SJCRH30 (cell line): ENCODE measurements at regions not wholly inside any gene's neighbourhood (a gene's known extent, or its start where the extent isn't known, plus 50 kb on each side); places are given as distances from the start of the nearest gene placed in this dataset.
A peak's percentile ranks its signal among the peaks of the same experiment; 100 is the strongest.

Source experiments
- DNase-seq, 2 experiments: peaks; one replicate each; pipeline ENCODE4 v3.0.0-alpha.2; 2015 to 2020
- H3K27ac ChIP-seq: fragments of 250-450 bp; sonication (Bioruptor Pico); 2 replicates; pipeline ENCODE4 v1.5.1; 2020; ENCODE audit warnings: mild to moderate bottlenecking, moderate library complexity
- H3K27me3 ChIP-seq: fragments of 250-450 bp; sonication (Bioruptor Pico); 2 replicates; pipeline ENCODE4 v1.5.1; 2020; ENCODE audit warnings: mild to moderate bottlenecking, moderate library complexity
- H3K36me3 ChIP-seq: fragments of 250-450 bp; sonication (Bioruptor Pico); 2 replicates; pipeline ENCODE4 v1.5.1; 2020; ENCODE audit warnings: mild to moderate bottlenecking, moderate library complexity
- H3K4me1 ChIP-seq: fragments of 250-450 bp; sonication (Bioruptor Pico); 2 replicates; pipeline ENCODE4 v1.5.1; 2020; ENCODE audit warnings: mild to moderate bottlenecking, moderate library complexity
- H3K4me3 ChIP-seq: fragments of 250-450 bp; sonication (Bioruptor Pico); 2 replicates; pipeline ENCODE4 v1.5.1; 2020; ENCODE audit warnings: mild to moderate bottlenecking, moderate library complexity
- H3K9me3 ChIP-seq: fragments of 250-450 bp; sonication (Bioruptor Pico); replicated peaks from 2 replicates; pipeline ENCODE4 v1.5.1; 2020; ENCODE audit warnings: mild to moderate bottlenecking, moderate library complexity

DNA sequence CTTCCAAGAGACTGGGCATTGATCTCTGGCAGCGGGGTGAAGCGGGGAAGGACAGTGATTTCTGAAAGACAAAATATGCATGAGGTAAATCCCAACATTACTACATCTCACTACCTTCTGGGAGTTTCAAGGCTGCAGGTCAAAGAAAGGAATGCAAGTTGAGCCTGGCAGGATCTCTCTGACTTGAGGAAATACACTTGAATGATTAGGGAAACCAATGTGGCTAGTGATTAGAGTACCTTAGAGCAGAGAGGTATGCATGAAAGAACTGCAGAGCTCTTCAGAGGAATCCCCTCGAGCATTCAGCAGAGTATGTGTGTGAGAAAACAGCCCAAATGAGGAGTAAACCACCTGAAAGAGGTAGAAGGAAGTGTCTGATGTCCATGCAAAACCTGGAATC is 2874.1 kb upstream of the PCDH20 start:
- Histone ChIP-seq H3K27me3 (no peaks in the 10 kb centered on the region), H3K4me3 (no peak overlapping the region), H3K9me3 (no peaks in the 10 kb centered on the region), H3K4me1 (no peaks in the 10 kb centered on the region), H3K27ac (no peak overlapping the region), H3K36me3 (no peaks in the 10 kb centered on the region)
- DNase-seq: no peak

DNA sequence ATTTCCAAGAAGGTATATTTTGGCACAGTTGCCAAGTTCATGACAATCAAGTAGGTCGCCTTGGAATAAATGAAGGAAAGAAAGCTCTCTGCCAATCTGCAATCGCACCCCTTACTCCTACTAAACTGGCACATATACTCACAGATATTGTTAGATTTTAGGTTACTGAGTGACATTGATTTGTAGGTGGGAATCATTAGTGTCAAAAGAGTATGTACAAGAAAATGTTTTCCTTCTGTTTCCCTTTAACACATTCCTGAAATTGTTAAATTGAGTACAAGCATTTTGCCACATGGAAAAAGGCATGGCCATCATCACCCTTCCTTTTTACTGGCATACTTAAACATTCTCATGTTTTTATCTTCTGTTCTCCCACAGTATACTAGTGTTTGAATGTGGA is 2868.3 kb upstream of the PCDH20 start:
- no peaks in the 10 kb centered on the region for H3K27me3 ChIP-seq
- H3K4me1 ChIP-seq: no peaks in the 10 kb centered on the region
- no peaks in the 10 kb centered on the region for H3K36me3 ChIP-seq
- H3K9me3 ChIP-seq: no peaks in the 10 kb centered on the region
- no peak overlapping the region for H3K4me3 ChIP-seq
- DNase-seq: no peak
- H3K27ac ChIP-seq: no peak overlapping the region

DNA sequence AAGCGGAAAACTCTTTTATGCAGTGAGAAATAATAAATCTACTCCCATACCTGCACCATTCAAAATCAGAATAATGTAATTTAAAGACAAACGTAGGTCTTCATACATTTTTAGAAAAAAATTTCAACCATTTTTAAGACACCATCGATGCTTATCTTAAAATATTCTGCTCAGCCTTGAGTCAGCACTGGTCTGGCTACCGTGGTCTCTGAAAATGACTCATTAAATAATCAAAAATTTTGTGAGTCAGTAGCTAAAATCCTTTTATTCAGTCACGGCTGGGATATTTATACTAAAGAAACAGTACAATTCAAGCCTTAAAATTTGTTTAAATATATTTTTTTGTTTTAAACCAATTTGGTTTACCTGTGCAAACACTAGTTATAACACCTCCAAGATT is 2862.8 kb upstream of the PCDH20 start:
- Histone ChIP-seq H3K27ac (peak overlapping the region; percentile 6; the same call in 1 of the 2 replicates), H3K27me3 (no peaks in the 10 kb centered on the region), H3K4me3 (no peak overlapping the region), H3K4me1 (no peaks in the 10 kb centered on the region; the same call in 1 of the 2 replicates), H3K36me3 (no peaks in the 10 kb centered on the region), H3K9me3 (no peaks in the 10 kb centered on the region)
- no peak for DNase-seq

DNA sequence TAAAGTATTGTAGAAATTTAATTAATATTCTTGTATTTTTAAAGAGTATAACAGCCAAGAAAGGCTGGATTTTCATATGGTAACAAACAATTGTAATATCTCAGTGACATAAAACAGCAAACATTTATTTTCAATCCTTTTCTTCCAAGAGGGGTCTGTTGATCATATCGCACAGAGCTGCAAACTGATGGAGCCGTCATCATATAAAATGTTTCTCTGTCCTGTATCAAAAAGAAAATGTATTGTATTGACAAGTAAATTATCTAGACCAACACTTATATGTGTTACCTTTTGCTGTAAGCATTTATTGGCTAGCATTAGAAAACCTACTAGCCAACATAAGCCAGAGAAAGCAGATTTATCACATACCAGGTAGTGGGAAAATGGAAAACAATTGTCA is 2861.4 kb upstream of the PCDH20 start:
- no peaks in the 10 kb centered on the region; the same call in 1 of the 2 replicates for H3K4me1 ChIP-seq
- no peak overlapping the region for H3K27ac ChIP-seq
- no peak overlapping the region for H3K4me3 ChIP-seq
- DNase-seq: no peak
- H3K27me3 ChIP-seq: no peaks in the 10 kb centered on the region
- no peaks in the 10 kb centered on the region for H3K9me3 ChIP-seq
- no peaks in the 10 kb centered on the region for H3K36me3 ChIP-seq

DNA sequence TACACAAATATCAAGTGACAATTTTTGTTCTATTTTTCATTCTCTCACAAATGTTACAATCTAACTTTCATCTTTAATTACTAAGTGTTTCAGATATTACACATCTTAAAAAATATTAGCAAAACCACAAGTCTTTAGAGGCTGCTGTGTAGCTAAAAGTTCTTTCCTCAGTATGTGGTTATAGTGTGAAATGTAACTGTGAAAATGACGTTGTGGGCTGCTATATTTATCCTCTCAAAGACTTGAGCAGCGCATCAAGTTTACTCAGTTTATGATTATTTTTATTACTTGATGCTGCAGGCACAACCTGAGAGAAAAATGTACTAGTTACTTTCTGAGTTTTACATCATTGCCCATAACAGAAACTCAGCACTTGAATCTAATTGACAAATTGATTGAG is 2860.6 kb upstream of the PCDH20 start:
- Histone ChIP-seq H3K4me3 (no peak overlapping the region), H3K27ac (no peak overlapping the region), H3K4me1 (no peaks in the 10 kb centered on the region; the same call in 1 of the 2 replicates), H3K36me3 (no peaks in the 10 kb centered on the region), H3K9me3 (no peaks in the 10 kb centered on the region; the same call in 1 of the 2 replicates), H3K27me3 (no peaks in the 10 kb centered on the region)
- DNase-seq: no peak

DNA sequence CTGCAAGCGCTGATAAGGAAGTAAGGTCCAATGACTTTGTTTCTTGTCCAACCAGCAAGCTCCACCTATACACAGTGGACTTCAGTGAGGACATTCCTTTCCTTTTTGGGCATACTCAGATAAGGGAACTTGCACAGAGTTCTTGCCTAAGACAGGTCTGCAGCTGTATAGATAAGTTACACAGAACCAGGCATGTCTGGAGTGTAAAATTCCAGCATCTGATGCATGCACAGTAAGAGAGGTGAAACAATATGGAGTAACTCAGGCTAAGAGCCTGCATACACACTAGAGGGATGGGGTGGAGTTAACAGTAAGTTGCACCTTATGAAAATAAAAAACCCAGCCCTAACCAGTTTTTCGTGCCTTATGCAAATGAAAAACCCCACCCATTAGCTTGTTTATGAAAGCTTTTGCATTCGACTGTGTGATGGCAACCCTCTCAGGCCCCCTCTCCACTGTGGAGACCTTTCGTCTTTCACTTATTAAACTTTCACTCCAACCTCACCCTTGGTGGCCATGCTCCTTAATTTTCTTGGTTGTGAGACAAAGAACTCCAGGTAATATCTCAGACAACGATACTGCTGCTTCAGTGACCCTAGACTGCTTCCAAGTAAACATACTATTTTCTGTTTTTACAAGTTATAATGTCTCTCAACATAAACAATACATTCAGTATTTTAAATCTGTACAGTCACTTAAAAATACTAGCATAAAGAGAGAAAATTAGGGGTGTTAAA is 2859.0 kb upstream of the PCDH20 start:
- Histone ChIP-seq H3K36me3 (no peaks in the 10 kb centered on the region), H3K4me3 (no peak overlapping the region), H3K27ac (no peak overlapping the region), H3K9me3 (no peaks in the 10 kb centered on the region; the same call in 1 of the 2 replicates), H3K4me1 (no peaks in the 10 kb centered on the region; the same call in 1 of the 2 replicates), H3K27me3 (no peaks in the 10 kb centered on the region)
- DNase-seq: no peak

DNA sequence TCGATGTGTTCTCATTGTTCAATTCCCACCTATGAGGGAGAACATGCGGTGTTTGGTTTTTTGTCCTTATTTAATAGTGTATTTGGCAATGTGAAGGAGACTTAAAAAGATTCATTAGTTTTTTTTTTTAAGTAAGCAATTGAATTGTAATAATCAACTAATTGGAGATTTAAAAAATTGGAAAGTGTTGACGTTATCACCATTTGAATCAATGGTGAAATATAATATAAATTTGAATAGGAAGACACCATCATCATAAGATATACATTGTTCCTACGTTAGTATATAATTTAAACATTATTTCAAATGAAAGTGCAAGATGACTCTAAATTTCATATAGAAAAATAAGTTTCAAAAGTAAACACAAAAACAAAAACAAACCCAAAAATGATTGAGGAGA is 2858.1 kb upstream of the PCDH20 start:
- no peaks in the 10 kb centered on the region; the same call in 1 of the 2 replicates for H3K9me3 ChIP-seq
- H3K27ac ChIP-seq: no peak overlapping the region
- H3K4me3 ChIP-seq: no peak overlapping the region
- H3K4me1 ChIP-seq: no peaks in the 10 kb centered on the region; the same call in 1 of the 2 replicates
- DNase-seq: no peak
- H3K36me3 ChIP-seq: no peaks in the 10 kb centered on the region
- H3K27me3 ChIP-seq: no peaks in the 10 kb centered on the region

DNA sequence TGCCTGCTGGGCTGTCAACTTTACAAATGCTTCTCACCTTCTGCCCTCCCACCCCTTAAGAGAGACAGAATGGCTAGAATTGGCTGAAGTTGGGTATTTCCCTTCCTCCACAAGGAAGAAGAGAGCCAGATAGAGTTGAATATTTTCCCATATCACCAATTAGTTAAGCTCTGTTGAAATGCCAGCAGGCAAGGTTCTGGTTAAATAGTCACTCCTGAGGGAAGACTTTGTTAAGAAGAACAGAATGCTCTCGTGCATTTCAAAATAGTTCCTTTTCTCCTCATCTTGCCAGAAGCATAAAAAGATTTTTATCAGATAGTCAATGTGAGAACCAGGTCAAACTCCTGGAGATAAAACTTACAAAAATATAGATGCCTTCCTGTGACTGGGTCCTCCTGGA is 2857.0 kb upstream of the PCDH20 start:
- no peaks in the 10 kb centered on the region for H3K36me3 ChIP-seq
- no peaks in the 10 kb centered on the region; the same call in 1 of the 2 replicates for H3K9me3 ChIP-seq
- DNase-seq: no peak
- no peak overlapping the region for H3K27ac ChIP-seq
- H3K4me3 ChIP-seq: no peak overlapping the region
- no peaks in the 10 kb centered on the region for H3K4me1 ChIP-seq
- no peaks in the 10 kb centered on the region for H3K27me3 ChIP-seq

DNA sequence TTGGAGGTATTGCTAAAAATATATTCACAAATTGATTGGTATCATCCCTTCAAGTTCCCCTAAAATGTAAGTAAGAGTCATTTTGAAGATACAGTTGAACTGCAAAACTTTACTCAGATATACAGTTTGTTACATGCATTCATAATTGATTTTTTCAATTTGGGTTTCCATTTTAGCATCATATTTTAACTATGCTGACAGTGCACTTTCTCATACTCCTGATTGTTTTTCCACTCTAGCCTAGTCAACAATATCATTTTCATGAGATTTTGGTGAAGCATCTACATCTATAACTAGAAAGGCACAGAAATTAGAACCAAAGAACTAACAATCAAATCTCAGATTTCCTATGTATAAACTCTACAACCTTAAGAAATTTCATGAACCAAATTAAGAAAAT is 2850.4 kb upstream of the PCDH20 start:
- DNase-seq: no peak
- Histone ChIP-seq H3K4me3 (no peak overlapping the region), H3K4me1 (no peaks in the 10 kb centered on the region), H3K9me3 (no peaks in the 10 kb centered on the region), H3K27ac (no peak overlapping the region), H3K27me3 (no peaks in the 10 kb centered on the region), H3K36me3 (no peaks in the 10 kb centered on the region)

DNA sequence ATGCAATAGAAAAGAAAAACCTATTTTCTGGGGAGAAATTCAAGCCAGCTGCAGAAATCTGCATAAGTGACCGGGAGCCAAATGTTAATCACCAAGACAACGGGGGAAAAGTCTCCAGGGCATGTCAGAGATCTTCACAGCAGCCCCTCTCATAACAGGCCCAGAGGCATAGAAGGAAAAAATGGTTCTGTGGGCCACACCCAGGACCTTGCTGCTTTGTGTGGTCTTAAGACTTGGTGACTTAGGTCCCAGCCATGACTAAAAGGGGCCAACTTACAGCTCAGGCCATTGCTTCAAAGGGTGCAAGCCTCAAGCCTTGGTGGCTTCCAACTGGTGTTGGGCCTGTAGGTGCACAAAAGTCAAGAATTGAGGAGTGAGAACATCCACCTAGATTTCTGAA is 2847.6 kb upstream of the PCDH20 start:
- Histone ChIP-seq H3K36me3 (no peaks in the 10 kb centered on the region), H3K4me1 (no peaks in the 10 kb centered on the region), H3K27me3 (no peaks in the 10 kb centered on the region), H3K27ac (no peak overlapping the region), H3K9me3 (no peaks in the 10 kb centered on the region), H3K4me3 (no peak overlapping the region)
- DNase-seq: no peak

DNA sequence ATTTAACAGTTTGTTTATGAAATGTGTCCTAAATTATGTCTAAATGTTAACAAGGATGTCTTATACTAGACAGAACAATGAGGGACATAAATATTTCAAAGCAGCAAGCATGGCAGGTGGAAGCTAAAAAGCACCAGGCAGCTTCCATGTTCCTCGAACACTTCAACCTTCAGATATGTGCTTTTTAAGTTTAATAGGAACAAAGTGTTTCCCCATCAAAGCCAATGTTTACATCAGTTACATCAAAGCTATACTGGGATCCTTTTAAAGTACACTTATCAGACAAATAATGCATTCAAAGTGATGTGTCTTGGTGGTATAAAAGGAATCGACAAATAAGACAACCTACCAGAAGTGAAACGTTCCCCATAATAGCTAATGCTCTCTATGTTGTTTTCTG is 2841.1 kb upstream of the PCDH20 start:
- no peaks in the 10 kb centered on the region for H3K27me3 ChIP-seq
- H3K4me1 ChIP-seq: no peaks in the 10 kb centered on the region
- H3K4me3 ChIP-seq: no peak overlapping the region
- H3K36me3 ChIP-seq: no peaks in the 10 kb centered on the region
- DNase-seq: no peak
- no peaks in the 10 kb centered on the region for H3K9me3 ChIP-seq
- H3K27ac ChIP-seq: no peak overlapping the region

DNA sequence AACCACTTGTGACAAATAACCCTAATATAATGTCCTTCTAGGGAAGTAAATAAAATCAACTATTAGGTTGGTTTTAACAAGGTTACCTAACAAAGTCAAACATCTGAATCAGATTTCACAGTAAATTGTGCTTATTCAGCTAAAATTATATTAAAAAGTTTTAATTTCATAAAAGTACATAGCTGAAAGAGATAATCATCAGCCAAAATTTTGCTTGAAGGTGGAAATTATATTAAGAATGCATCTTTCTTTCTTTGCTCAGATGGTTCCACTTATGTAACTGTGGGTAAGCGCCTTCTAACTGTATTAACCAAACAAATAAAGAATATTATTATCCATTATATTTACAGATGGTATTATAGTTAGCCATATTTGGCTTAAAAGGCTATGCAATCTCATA is 2840.3 kb upstream of the PCDH20 start:
- Histone ChIP-seq H3K27ac (no peak overlapping the region), H3K36me3 (no peaks in the 10 kb centered on the region), H3K4me1 (no peaks in the 10 kb centered on the region), H3K9me3 (no peaks in the 10 kb centered on the region), H3K27me3 (no peaks in the 10 kb centered on the region), H3K4me3 (no peak overlapping the region)
- no peak for DNase-seq

DNA sequence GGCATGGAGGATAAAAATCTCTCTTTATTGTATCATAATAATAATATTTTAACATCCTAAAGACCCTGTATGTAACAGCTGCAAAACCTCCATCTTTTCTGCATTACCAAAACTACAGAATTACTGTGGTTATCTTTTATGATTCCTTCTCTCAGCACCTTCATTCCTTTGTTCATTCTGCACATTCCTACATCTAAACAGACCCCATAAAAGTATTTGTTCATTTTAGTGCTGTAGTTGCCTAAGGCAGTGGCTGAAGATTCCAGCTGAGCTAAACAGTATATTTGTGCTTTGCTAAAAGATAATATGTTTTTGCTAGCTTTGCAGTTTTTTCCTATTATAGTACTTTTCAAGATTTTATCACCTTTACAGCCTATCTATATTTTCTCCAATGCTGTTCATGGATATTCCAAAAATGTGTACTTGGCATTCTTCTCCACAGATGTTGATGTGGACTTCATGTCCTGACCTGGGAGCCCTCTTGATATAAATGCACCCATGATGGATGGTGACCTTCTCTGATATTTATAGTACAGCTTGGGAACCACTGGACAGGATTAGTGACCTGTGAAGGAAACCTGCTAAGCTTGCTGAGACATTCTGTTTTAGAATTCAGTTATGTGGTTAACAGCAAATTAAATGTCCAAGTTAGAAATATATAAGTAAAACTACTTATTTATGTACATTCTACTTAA is 2832.9 kb upstream of the PCDH20 start:
- H3K9me3 ChIP-seq: no peaks in the 10 kb centered on the region
- peak overlapping the region; percentile 5; the same call in 1 of the 2 replicates for H3K27ac ChIP-seq
- H3K4me1 ChIP-seq: peaks cover 10% of the 10 kb centered on the region
- H3K4me3 ChIP-seq: no peak overlapping the region
- H3K36me3 ChIP-seq: no peaks in the 10 kb centered on the region
- no peak for DNase-seq
- H3K27me3 ChIP-seq: no peaks in the 10 kb centered on the region

DNA sequence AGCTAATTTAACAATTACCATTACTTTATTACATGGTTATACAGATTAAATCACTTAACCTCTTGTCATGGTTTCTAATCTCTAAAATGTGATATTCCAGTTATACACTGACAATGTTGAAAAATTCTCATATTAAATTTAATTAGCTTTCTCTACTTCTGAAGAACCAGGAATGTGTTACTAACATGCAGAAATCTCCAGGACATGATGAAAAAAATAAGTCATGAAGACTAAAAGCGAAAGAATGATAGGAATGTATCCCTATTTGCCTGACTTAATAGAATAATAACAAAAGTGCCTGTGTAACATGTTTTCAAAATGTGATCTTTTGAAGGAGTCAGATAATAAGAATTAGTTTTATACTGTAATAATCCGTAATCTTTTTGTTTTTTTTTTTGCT is 2823.7 kb upstream of the PCDH20 start:
- DNase-seq: no peak
- H3K9me3 ChIP-seq: no peaks in the 10 kb centered on the region
- H3K36me3 ChIP-seq: no peaks in the 10 kb centered on the region
- no peaks in the 10 kb centered on the region for H3K27me3 ChIP-seq
- H3K4me1 ChIP-seq: peaks cover 9% of the 10 kb centered on the region; the same call in 1 of the 2 replicates
- peak overlapping the region; percentile 51 for H3K27ac ChIP-seq
- H3K4me3 ChIP-seq: no peak overlapping the region

DNA sequence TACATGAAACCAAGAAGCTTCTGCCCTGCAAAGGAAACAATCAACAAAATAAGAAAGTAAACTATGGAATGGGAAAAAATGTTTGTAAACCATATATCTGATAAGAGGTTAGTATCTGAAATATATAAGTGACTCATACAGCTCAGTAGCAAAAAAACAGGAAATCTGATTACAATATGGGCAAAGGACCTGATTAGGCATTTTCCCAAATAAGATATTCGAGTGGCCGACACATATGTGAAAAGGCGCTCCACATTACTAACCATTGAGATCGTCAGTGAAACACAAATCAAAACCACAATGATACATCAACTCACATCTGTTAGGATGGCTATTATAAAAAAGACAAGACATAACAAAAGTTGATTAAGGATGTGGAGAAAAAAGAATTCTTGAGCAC is 2818.6 kb upstream of the PCDH20 start:
- H3K4me3 ChIP-seq: no peak overlapping the region
- no peak for DNase-seq
- H3K36me3 ChIP-seq: no peaks in the 10 kb centered on the region
- no peaks in the 10 kb centered on the region for H3K27me3 ChIP-seq
- no peaks in the 10 kb centered on the region; the same call in 1 of the 2 replicates for H3K4me1 ChIP-seq
- H3K27ac ChIP-seq: no peak overlapping the region; the same call in 1 of the 2 replicates
- H3K9me3 ChIP-seq: no peaks in the 10 kb centered on the region
